ENCODE measurements at regions not wholly inside any gene's neighbourhood (a gene's known extent, or its start where the extent isn't known, plus 50 kb on each side); places are given as distances from the start of the nearest gene placed in this dataset.

DNA sequence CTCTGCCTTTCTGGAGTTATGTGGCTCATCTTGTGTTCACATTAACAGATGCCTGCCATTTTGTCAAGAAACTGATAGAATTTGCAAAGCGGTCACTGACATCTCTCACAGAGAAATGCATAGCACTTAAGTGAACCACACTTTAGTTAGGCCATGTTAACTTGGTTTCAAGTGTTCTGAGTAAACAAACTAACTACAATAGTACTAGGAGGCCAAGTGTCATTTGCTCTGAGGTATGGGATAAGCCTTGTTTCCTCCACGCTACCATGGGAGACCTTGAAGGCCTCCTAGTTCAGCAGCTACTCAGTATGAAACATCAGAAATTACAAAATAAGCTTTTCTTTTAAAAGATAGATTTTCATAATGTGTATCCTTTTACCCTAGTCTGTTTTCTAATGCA, 143.5 kb upstream of the MARCKS start:
- TF ChIP-seq POLR2A (IDR thresholded peaks at IDR 0.05; ENCODE audit: low read length): no peak
- TF ChIP-seq GATA1 (IDR thresholded peaks at IDR 0.05; ENCODE audit: low read depth, low read length): no peak
